Liver (tissue), 8 donors: ENCODE measurements at regions not wholly inside any gene's neighbourhood (a gene's known extent, or its start where the extent isn't known, plus 50 kb on each side); places are given as distances from the start of the nearest gene placed in this dataset.

Experiments
- DNase-seq: peaks from one replicate; pipeline ENCODE4 v3.0.0-alpha.2; 2017; ENCODE audit warnings: low spot score
- H3K27ac ChIP-seq, 2 donors: one replicate each; pipeline ENCODE4 v1.7.0; 2013; ENCODE audit warnings: inconsistent platforms in 2 of 2, low read length in 2 of 2, control low read depth in 1 of 2, low read depth in 1 of 2, mild to moderate bottlenecking in 1 of 2
- H3K27me3 ChIP-seq, 4 donors: one replicate each; pipeline versions ENCODE4 v1.6.1 to v1.7.0; 2013; ENCODE audit warnings: low read length in 3 of 4, inconsistent platforms in 1 of 4, mild to moderate bottlenecking in 1 of 4, moderate library complexity in 1 of 4; ENCODE audit not compliant: control insufficient read depth in 4 of 4, insufficient read depth in 4 of 4
- H3K36me3 ChIP-seq, 4 donors: one replicate each; pipeline versions ENCODE4 v1.6.1 to v1.7.0; 2013; ENCODE audit warnings: low read length in 3 of 4, mild to moderate bottlenecking in 3 of 4, low read depth in 1 of 4, moderate library complexity in 1 of 4; ENCODE audit not compliant: control insufficient read depth in 4 of 4, insufficient read depth in 3 of 4
- H3K4me1 ChIP-seq, 4 donors: one replicate each; pipeline versions ENCODE4 v1.6.1 to v1.7.0; 2013; ENCODE audit warnings: low read length in 3 of 4, mild to moderate bottlenecking in 3 of 4, moderate library complexity in 1 of 4; ENCODE audit not compliant: control insufficient read depth in 4 of 4, insufficient read depth in 4 of 4
- H3K4me3 ChIP-seq, 3 donors: one replicate each; pipeline versions ENCODE4 v1.6.1 to v1.7.0; 2013; ENCODE audit warnings: low read length in 3 of 3, control low read depth in 1 of 3, low read depth in 1 of 3, mild to moderate bottlenecking in 1 of 3
- H3K9ac ChIP-seq, 2 donors: one replicate each; pipeline ENCODE4 v1.7.0; 2013; ENCODE audit warnings: low read length in 2 of 2, mild to moderate bottlenecking in 2 of 2, moderate library complexity in 2 of 2, control low read depth in 1 of 2, low read depth in 1 of 2
- H3K9me3 ChIP-seq, 4 donors: one replicate each; pipeline versions ENCODE4 v1.6.1 to v1.7.0; 2013; ENCODE audit warnings: low read length in 3 of 4; ENCODE audit not compliant: control insufficient read depth in 4 of 4
- EGR1 ChIP-seq, 2 donors: IDR thresholded peaks; 2 replicates each; pipeline ENCODE4 v1.6.1; 2016 to 2018; ENCODE audit warnings: antibody characterized with exemption in 2 of 2, low read depth in 2 of 2
- FOXA1 ChIP-seq: IDR thresholded peaks from 2 replicates; pipeline ENCODE4 v1.6.1; 2016; ENCODE audit warnings: antibody characterized with exemption
- FOXA2 ChIP-seq: IDR thresholded peaks from 2 replicates; pipeline ENCODE4 v1.6.1; 2016; ENCODE audit warnings: antibody characterized with exemption
- GABPA ChIP-seq, 2 donors: IDR thresholded peaks in 1 of 2; conservative IDR thresholded peaks in 1 of 2; 2 replicates each; pipeline ENCODE4 v1.6.1; 2016; ENCODE audit warnings: antibody characterized with exemption in 2 of 2, mild to moderate bottlenecking in 1 of 2, moderate library complexity in 1 of 2
- HNF4A ChIP-seq, 2 donors: conservative IDR thresholded peaks; 2 replicates each; pipeline ENCODE4 v1.6.1; 2016; ENCODE audit warnings: antibody characterized with exemption in 2 of 2, mild to moderate bottlenecking in 2 of 2
- HNF4G ChIP-seq: IDR thresholded peaks from 2 replicates; pipeline ENCODE4 v1.6.1; 2016; ENCODE audit warnings: antibody characterized with exemption
- JUND ChIP-seq, 2 donors: IDR thresholded peaks; 2 replicates each; pipeline ENCODE4 v1.6.1; 2016; ENCODE audit warnings: antibody characterized with exemption in 2 of 2
- NR2F2 ChIP-seq: IDR thresholded peaks from 2 replicates; pipeline ENCODE4 v1.6.1; 2016; ENCODE audit warnings: antibody characterized with exemption
- RAD21 ChIP-seq, 2 donors: IDR thresholded peaks; 2 replicates each; pipeline ENCODE4 v1.6.1; 2016; ENCODE audit warnings: antibody characterized with exemption in 2 of 2, mild to moderate bottlenecking in 2 of 2
- RXRA ChIP-seq, 2 donors: IDR thresholded peaks; 2 replicates each; pipeline ENCODE4 v1.6.1; 2017 to 2018; ENCODE audit warnings: antibody characterized with exemption in 2 of 2, mild to moderate bottlenecking in 1 of 2
- TAF1 ChIP-seq: conservative IDR thresholded peaks from 2 replicates; pipeline ENCODE4 v1.6.1; 2016; ENCODE audit warnings: antibody characterized with exemption, mild to moderate bottlenecking
- YY1 ChIP-seq: IDR thresholded peaks from 2 replicates; pipeline ENCODE4 v1.6.1; 2016; ENCODE audit warnings: antibody characterized with exemption, mild to moderate bottlenecking
- WGBS: extraction: QIAGEN DNeasy Blood & Tissue Kit; methylation state at CpG from one replicate; pipeline ENCODE4 v1.1.7; 2013; 5-methylcytosine and 5-hydroxymethylcytosine counted together
- TF ChIP-seq, protein P1 (sequence below): fragments of 150-350 bp; IDR thresholded peaks from 2 replicates; pipeline ENCODE4 v1.5.1; 2017; ENCODE audit warnings: improper control_type of control experiment, low read depth, low read length; ENCODE audit not compliant: missing input control
- TF ChIP-seq, protein P2 (sequence below): IDR thresholded peaks from 2 replicates; pipeline ENCODE4 v1.6.1; 2016; ENCODE audit warnings: antibody characterized with exemption
- TF ChIP-seq, protein P3 (sequence below): IDR thresholded peaks from 2 replicates; pipeline ENCODE4 v1.6.1; 2016; ENCODE audit warnings: antibody characterized with exemption
- TF ChIP-seq, protein P4 (sequence below): IDR thresholded peaks from 2 replicates; pipeline ENCODE4 v1.6.1; 2016; ENCODE audit warnings: antibody characterized with exemption
- TF ChIP-seq, protein P5 (sequence below): IDR thresholded peaks from 2 replicates; pipeline ENCODE4 v1.6.1; 2016; ENCODE audit warnings: antibody characterized with exemption, mild to moderate bottlenecking
- donor health status: healthy.
- donor health status: healthy.
- donor health status: healthy.
- donor health status: healthy.
- donor health status: healthy.

DNA sequence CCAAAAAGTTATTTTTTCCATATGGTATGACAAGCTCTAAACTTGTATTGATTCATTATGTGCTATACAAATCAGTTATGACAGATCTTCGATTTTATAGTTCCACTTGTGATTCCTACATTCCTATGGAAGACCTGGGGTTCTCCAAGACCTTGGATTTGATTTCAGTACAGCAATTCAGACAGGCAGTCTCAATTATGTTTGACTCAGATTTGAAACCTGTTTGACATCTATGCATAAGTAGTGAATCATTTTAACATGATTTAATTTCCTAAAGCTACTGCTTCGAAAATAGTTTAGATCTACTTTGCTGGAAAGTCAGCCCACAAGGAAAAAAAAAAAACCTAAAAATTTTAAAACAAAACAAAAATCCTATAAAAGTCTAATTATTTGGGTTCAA, 820.4 kb downstream of the LUZP2 start:
- H3K4me1 ChIP-seq = no peaks in the 10 kb centered on the region
- TF ChIP-seq RAD21 (IDR thresholded peaks at IDR 0.05) (no peak), GABPA (IDR thresholded peaks at IDR 0.05 in 1 of 2, conservative IDR thresholded peaks at IDR 0.05 in 1 of 2) (no peak)
- no peak overlapping the region for H3K4me3 ChIP-seq
- H3K9me3 ChIP-seq = no peaks in the 10 kb centered on the region
- H3K27ac ChIP-seq = no peak overlapping the region
- H3K36me3 ChIP-seq = no peaks in the 10 kb centered on the region
- no peak for DNase-seq
- no peaks in the 10 kb centered on the region for H3K27me3 ChIP-seq
- WGBS = 81% methylated on average over 2 of the region's 2 CpGs
- no peak overlapping the region for H3K9ac ChIP-seq

DNA sequence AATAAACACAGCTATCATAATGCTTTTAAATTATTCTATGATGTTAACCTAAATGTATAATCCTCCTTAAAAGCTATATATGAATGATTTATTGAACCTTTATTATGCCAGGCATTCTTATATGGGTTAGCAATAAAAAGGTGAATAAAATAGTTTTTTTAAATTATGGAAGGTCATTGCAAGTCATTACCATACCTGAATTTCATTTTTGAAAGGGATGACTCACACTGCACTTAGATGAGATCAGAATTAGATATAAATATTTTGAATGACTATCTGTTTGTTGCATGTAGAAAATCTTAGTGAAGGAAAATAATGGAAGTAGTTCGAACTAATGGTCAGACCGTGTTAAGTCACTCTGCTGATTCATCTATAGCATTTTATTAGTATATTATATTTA, 822.3 kb downstream of the LUZP2 start:
- H3K27me3 ChIP-seq = no peaks in the 10 kb centered on the region
- H3K9me3 ChIP-seq = no peaks in the 10 kb centered on the region
- 88% methylated on average over 2 of the region's 2 CpGs for WGBS
- TF ChIP-seq TAF1 (no peak), RXRA (IDR thresholded peaks at IDR 0.05) (no peak), HNF4G (no peak), FOXA2 (no peak)
- TF ChIP-seq, protein P1, sequence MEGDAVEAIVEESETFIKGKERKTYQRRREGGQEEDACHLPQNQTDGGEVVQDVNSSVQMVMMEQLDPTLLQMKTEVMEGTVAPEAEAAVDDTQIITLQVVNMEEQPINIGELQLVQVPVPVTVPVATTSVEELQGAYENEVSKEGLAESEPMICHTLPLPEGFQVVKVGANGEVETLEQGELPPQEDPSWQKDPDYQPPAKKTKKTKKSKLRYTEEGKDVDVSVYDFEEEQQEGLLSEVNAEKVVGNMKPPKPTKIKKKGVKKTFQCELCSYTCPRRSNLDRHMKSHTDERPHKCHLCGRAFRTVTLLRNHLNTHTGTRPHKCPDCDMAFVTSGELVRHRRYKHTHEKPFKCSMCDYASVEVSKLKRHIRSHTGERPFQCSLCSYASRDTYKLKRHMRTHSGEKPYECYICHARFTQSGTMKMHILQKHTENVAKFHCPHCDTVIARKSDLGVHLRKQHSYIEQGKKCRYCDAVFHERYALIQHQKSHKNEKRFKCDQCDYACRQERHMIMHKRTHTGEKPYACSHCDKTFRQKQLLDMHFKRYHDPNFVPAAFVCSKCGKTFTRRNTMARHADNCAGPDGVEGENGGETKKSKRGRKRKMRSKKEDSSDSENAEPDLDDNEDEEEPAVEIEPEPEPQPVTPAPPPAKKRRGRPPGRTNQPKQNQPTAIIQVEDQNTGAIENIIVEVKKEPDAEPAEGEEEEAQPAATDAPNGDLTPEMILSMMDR = no peak
- TF ChIP-seq, protein P2, sequence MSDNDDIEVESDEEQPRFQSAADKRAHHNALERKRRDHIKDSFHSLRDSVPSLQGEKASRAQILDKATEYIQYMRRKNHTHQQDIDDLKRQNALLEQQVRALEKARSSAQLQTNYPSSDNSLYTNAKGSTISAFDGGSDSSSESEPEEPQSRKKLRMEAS = no peak
- no peaks in the 10 kb centered on the region for H3K4me1 ChIP-seq
- DNase-seq = no peak
- no peak overlapping the region for H3K27ac ChIP-seq
- H3K9ac ChIP-seq = no peak overlapping the region
- no peak overlapping the region for H3K4me3 ChIP-seq
- no peaks in the 10 kb centered on the region for H3K36me3 ChIP-seq

DNA sequence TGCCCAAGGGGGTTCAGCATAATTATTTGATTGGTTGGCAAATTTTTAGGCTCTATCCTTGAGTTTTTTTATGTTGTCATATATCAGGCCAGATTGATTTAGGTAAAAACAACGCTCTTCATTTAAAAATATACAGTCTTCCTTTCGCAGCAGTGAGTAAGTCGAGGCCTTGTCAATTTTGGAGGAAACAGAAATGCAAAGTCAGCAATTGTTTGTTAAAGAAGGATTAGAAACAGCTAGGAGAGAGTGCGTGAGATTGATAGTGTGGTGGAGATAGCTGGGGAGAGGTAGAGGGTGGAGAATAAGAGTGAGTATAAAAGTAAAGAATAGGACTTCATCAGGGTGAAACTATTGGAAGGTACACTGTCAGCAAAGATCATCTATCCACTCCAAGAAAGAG, 830.8 kb downstream of the LUZP2 start:
- Histone ChIP-seq H3K9ac (no peak overlapping the region), H3K4me3 (no peak overlapping the region), H3K27ac (no peak overlapping the region), H3K9me3 (no peaks in the 10 kb centered on the region), H3K4me1 (no peaks in the 10 kb centered on the region), H3K27me3 (no peaks in the 10 kb centered on the region), H3K36me3 (no peaks in the 10 kb centered on the region)
- TF ChIP-seq HNF4A (conservative IDR thresholded peaks at IDR 0.05) = no peak
- TF ChIP-seq JUND (IDR thresholded peaks at IDR 0.05) = no peak
- TF ChIP-seq GABPA (IDR thresholded peaks at IDR 0.05 in 1 of 2, conservative IDR thresholded peaks at IDR 0.05 in 1 of 2) = no peak
- no peak for TF ChIP-seq NR2F2
- TF ChIP-seq, protein P3, sequence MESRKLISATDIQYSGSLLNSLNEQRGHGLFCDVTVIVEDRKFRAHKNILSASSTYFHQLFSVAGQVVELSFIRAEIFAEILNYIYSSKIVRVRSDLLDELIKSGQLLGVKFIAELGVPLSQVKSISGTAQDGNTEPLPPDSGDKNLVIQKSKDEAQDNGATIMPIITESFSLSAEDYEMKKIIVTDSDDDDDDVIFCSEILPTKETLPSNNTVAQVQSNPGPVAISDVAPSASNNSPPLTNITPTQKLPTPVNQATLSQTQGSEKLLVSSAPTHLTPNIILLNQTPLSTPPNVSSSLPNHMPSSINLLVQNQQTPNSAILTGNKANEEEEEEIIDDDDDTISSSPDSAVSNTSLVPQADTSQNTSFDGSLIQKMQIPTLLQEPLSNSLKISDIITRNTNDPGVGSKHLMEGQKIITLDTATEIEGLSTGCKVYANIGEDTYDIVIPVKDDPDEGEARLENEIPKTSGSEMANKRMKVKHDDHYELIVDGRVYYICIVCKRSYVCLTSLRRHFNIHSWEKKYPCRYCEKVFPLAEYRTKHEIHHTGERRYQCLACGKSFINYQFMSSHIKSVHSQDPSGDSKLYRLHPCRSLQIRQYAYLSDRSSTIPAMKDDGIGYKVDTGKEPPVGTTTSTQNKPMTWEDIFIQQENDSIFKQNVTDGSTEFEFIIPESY = no peak
- TF ChIP-seq, protein P4, sequence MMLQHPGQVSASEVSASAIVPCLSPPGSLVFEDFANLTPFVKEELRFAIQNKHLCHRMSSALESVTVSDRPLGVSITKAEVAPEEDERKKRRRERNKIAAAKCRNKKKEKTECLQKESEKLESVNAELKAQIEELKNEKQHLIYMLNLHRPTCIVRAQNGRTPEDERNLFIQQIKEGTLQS = no peak
- TF ChIP-seq, protein P5, sequence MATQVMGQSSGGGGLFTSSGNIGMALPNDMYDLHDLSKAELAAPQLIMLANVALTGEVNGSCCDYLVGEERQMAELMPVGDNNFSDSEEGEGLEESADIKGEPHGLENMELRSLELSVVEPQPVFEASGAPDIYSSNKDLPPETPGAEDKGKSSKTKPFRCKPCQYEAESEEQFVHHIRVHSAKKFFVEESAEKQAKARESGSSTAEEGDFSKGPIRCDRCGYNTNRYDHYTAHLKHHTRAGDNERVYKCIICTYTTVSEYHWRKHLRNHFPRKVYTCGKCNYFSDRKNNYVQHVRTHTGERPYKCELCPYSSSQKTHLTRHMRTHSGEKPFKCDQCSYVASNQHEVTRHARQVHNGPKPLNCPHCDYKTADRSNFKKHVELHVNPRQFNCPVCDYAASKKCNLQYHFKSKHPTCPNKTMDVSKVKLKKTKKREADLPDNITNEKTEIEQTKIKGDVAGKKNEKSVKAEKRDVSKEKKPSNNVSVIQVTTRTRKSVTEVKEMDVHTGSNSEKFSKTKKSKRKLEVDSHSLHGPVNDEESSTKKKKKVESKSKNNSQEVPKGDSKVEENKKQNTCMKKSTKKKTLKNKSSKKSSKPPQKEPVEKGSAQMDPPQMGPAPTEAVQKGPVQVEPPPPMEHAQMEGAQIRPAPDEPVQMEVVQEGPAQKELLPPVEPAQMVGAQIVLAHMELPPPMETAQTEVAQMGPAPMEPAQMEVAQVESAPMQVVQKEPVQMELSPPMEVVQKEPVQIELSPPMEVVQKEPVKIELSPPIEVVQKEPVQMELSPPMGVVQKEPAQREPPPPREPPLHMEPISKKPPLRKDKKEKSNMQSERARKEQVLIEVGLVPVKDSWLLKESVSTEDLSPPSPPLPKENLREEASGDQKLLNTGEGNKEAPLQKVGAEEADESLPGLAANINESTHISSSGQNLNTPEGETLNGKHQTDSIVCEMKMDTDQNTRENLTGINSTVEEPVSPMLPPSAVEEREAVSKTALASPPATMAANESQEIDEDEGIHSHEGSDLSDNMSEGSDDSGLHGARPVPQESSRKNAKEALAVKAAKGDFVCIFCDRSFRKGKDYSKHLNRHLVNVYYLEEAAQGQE = no peak
- TF ChIP-seq HNF4G = no peak
- TF ChIP-seq FOXA1 = no peak
- no peak for TF ChIP-seq EGR1 (IDR thresholded peaks at IDR 0.05; ENCODE audit: low read depth in 2 of 2)
- TF ChIP-seq, protein P1 = no peak
- TF ChIP-seq RXRA (IDR thresholded peaks at IDR 0.05) = no peak
- TF ChIP-seq RAD21 (IDR thresholded peaks at IDR 0.05) = no peak
- no peak for TF ChIP-seq YY1
- no peak for TF ChIP-seq FOXA2
- TF ChIP-seq, protein P2 = no peak
- TF ChIP-seq TAF1 = no peak
- no peak for DNase-seq
- 60% methylated on average over 4 of the region's 4 CpGs for WGBS
